Glutamatergic neuron (in vitro differentiated cells): ENCODE measurements at regions not wholly inside any gene's neighbourhood (a gene's known extent, or its start where the extent isn't known, plus 50 kb on each side); places are given as distances from the start of the nearest gene placed in this dataset.

ENCODE experiments used
- DNase-seq: peaks from one replicate; pipeline ENCODE4 v3.0.0; 2022
- H3K27ac Mint-ChIP-seq: one replicate; pipeline ENCODE4 v1.8.0; 2020; ENCODE audit warnings: mild to moderate bottlenecking, mixed read lengths, inconsistent platforms; ENCODE audit not compliant: unreplicated experiment
- H3K27me3 Mint-ChIP-seq: one replicate; pipeline ENCODE4 v1.8.0; 2020; ENCODE audit warnings: mild to moderate bottlenecking, moderate library complexity, mixed read lengths, inconsistent platforms; ENCODE audit not compliant: unreplicated experiment
- H3K36me3 Mint-ChIP-seq: one replicate; pipeline ENCODE4 v1.8.0; 2020; ENCODE audit warnings: mild to moderate bottlenecking, mixed read lengths, inconsistent platforms; ENCODE audit not compliant: unreplicated experiment
- H3K4me1 Mint-ChIP-seq: one replicate; pipeline ENCODE4 v1.8.0; 2020; ENCODE audit warnings: mild to moderate bottlenecking, low read depth, mixed read lengths, inconsistent platforms; ENCODE audit not compliant: unreplicated experiment
- H3K4me3 Mint-ChIP-seq: one replicate; pipeline ENCODE4 v1.8.0; 2020; ENCODE audit warnings: mild to moderate bottlenecking, mixed read lengths, inconsistent platforms; ENCODE audit not compliant: unreplicated experiment
- H3K9me3 Mint-ChIP-seq: one replicate; pipeline ENCODE4 v1.8.0; 2020; ENCODE audit warnings: mild to moderate bottlenecking, moderate library complexity, mixed read lengths, inconsistent platforms; ENCODE audit not compliant: unreplicated experiment
- CTCF ChIP-seq: fragments of 200-600 bp; sonication (generic); IDR thresholded peaks from one replicate; pipeline ENCODE4 v1.5.0; 2021; ENCODE audit not compliant: partially characterized antibody, unreplicated experiment

- DNase-seq = no peak
- Mint-ChIP-seq H3K27me3 (peaks cover 3% of the 10 kb centered on the region), H3K9me3 (peaks cover 10% of the 10 kb centered on the region), H3K4me3 (no peak overlapping the region), H3K27ac (no peak overlapping the region), H3K36me3 (peaks cover 10% of the 10 kb centered on the region), H3K4me1 (no peaks in the 10 kb centered on the region)
- no peak for TF ChIP-seq CTCF
Measured at GRCh38 chr10:31112961-31113360, 81.3 kb upstream of the ZNF438 start.

DNA sequence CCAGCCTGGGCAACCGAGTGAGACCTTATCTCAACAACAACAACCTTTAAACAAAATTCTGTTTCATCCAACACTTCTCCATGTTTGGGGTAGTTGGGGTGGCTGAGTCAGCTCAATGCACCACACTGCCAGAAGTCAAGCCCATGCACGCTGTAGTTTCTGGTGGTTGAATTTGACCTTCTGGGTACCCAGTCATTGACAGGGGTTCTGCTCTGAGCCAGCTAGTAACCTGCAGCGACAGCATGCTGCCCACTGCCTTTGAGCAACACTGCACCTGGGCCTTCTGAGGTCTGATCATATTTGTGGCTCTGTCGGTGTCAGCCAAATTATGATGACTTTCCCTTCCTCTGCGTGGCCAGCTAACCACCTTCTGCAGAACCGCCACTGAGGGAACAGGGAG, 84.6 kb upstream of the ZNF438 start:
- TF ChIP-seq CTCF = no peak
- peaks cover 7% of the 10 kb centered on the region for H3K9me3 Mint-ChIP-seq
- no peak overlapping the region for H3K4me3 Mint-ChIP-seq
- H3K27me3 Mint-ChIP-seq = peaks cover 3% of the 10 kb centered on the region
- H3K36me3 Mint-ChIP-seq = peaks cover 10% of the 10 kb centered on the region
- H3K27ac Mint-ChIP-seq = no peak overlapping the region
- peaks cover 12% of the 10 kb centered on the region for H3K4me1 Mint-ChIP-seq
- no peak for DNase-seq

DNA sequence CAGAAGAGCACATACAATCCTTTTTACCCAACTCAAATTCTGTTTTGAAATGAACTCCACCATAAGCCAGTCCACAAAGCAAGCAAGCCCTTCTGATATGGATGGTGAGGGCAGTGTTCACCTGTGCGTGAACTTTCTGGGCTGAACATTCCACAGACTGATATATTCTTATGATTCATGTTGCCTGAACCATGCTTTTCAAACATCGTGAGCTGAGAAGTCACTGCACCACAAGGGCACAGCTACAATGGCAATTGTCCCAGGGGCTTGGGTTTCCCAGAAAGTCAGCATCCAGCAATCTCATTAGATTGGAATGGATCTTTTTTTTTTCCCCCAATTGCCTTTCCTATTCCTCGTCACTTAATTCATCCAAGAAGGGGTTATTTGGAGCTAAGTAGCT, 86.9 kb upstream of the ZNF438 start:
- Mint-ChIP-seq H3K9me3 (peaks cover 2% of the 10 kb centered on the region), H3K36me3 (no peaks in the 10 kb centered on the region), H3K27ac (no peak overlapping the region)

DNA sequence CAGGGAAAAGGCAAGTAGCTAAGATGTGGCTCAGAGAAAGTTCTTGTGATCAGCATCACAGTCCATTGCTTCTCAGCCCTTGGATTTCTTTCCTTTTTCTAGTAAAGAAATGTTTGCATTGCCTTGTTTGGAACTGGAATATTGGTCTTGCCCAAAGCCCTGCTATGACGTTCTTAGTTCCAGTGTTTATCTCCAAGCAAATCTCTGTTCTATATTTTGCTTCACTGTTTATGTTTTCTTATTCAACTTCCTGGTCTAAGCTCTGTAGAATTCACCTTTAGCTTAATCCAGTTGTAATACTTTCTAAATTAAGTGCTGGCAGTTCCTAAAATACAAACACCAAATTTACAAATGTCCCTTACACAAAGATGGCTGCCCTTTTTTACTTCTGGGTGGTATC, 88.7 kb upstream of the ZNF438 start:
- DNase-seq = no peak
- H3K4me1 Mint-ChIP-seq = peaks cover 40% of the 10 kb centered on the region
- no peak for TF ChIP-seq CTCF
- peaks cover 12% of the 10 kb centered on the region for H3K9me3 Mint-ChIP-seq
- peaks cover 5% of the 10 kb centered on the region for H3K27me3 Mint-ChIP-seq
- H3K4me3 Mint-ChIP-seq = no peak overlapping the region
- H3K36me3 Mint-ChIP-seq = no peaks in the 10 kb centered on the region
- H3K27ac Mint-ChIP-seq = no peak overlapping the region

More for the DNA sequence above, 86.9 kb upstream of the ZNF438 start:
- no peak for DNase-seq
- Mint-ChIP-seq H3K4me3 (no peak overlapping the region), H3K4me1 (peaks cover 21% of the 10 kb centered on the region), H3K27me3 (peaks cover 3% of the 10 kb centered on the region)
- no peak for TF ChIP-seq CTCF

- Mint-ChIP-seq H3K4me3 (no peak overlapping the region), H3K27me3 (peaks cover 5% of the 10 kb centered on the region), H3K27ac (no peak overlapping the region), H3K36me3 (no peaks in the 10 kb centered on the region), H3K9me3 (peaks cover 12% of the 10 kb centered on the region), H3K4me1 (peaks cover 42% of the 10 kb centered on the region)
- no peak for TF ChIP-seq CTCF
- DNase-seq = no peak
Measured at GRCh38 chr10:31120961-31121685, 89.5 kb upstream of the ZNF438 start.
